ENCODE measurements at regions not wholly inside any gene's neighbourhood (a gene's known extent, or its start where the extent isn't known, plus 50 kb on each side); places are given as distances from the start of the nearest gene placed in this dataset.

GRCh38 chr21:19712441-19712840, 1285.8 kb upstream of the NCAM2 start:
- no peak for DNase-seq

DNA sequence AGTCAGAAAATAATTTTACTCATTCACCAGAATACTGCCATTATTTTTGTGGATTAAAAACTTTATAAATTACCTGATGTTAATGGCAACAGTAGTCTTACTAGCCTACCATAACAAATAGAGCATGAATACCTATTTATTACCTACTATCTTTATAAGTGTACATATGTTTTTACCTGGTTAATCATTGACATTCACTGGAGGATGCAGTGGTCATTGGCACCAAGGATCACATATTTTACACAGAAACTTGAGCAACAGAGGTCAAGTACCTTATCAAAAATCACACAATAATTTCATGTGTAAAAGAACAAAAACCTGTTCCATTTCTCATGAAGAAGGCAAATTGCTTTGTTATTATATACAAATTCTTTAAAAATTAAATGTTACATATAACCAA, 1284.9 kb upstream of the NCAM2 start:
- no peak for DNase-seq

GRCh38 chr21:19724081-19724480, 1274.1 kb upstream of the NCAM2 start:
- DNase-seq, result no peak

- DNase-seq, result no peak
These were observed 1267.0 kb upstream of the NCAM2 start for GRCh38 chr21:19731251-19731650.

GRCh38 chr21:19759836-19760235, 1238.4 kb upstream of the NCAM2 start:
- DNase-seq, result no peak

DNA sequence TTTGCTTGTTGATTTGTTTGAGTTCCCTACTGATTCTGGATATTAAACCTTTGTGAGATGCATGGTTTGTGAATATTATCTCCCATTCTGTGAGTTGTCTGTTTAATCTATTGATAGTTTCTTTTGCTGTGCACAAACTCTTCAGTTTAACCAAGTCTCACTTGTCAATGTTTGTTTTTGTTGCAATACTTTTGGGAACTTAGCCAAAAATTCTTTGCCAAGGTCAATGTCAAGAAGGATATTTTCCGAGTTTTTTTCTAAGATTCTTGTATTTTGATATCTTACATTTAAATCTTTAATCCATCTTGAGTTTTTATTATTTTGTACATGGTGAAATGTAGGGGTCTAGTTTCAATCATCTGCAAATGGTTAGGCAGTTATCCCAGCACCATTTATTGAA, 1230.7 kb upstream of the NCAM2 start:
- DNase-seq, result no peak

GRCh38 chr21:19771881-19772280, 1226.3 kb upstream of the NCAM2 start:
- DNase-seq, result no peak

DNA sequence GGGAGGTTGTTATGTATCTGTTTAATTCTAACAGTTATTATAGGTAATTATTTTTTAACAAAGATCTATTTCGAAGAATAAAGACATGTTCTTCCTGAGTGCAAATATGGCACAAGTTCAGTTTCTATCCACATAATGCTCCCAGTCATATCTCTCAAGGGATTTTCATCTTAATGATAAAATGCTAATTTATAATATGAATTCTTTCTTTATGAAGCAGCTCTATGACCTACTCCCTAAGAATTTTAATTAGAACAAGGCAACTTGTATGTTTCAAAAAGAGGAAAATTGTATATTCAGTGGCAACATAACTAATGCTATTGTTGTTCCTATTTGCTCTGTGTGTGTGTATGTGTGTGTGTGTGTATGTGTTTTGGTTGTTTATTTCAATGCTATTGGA, 1222.1 kb upstream of the NCAM2 start:
- no peak for DNase-seq

DNA sequence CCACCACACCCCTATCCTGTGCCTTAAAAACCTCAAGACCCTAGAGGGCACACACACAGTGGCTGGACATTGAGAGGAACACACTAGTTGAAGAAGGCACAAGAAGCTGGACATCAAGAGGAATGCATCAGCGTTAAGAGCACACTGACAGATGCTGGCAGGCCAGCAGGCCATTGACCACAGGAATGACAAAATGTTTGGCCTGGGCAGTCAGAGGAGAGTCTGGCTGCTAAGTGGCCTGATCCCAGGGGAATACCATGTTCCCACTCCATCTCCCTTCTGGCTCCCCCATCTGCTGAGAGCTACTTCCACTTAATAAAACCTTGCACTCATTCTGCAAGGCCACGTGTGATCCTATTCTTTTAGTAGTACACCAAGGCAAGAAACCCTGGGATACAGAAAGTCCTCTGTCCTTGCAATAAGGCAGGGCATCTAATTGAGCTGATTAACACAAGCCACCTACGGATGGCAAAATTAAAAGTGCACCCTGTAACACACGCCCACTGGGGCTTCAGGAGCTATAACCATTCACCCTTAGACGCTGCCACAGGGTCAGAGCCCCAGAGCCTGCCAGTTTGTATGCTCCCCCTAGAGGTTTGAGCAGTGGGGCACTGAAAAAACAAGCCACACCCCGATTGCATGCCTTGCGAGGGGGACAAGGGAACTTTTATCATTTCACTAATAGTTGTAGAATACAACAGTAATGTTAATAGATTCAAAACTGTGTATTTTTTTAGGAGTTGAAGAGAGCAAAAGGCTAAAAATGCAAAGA, 1216.1 kb upstream of the NCAM2 start:
- no peak for DNase-seq

- no peak for DNase-seq
These were observed 1212.3 kb upstream of the NCAM2 start for GRCh38 chr21:19785941-19786340.

- DNase-seq, result no peak
These were observed 1206.2 kb upstream of the NCAM2 start for GRCh38 chr21:19792004-19792403.

DNA sequence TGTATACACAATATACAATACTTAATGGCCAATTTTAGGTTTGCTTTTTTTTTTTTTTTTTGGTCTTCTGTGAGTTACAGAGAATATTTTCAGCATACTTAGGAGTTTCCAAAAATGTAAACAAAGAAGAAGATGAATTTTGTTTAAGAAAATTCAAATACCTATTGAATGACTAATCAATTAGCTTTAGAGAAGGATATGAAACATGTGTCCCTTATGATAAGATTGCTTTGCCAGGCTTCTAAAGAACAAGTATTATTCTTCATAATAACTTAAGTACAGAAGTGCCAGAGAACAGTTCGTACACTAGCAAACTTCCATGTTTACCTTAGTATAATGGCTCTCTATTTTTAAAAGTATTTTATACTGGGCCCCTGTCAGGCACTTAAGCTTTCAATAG, 1191.0 kb upstream of the NCAM2 start:
- DNase-seq, result no peak

DNA sequence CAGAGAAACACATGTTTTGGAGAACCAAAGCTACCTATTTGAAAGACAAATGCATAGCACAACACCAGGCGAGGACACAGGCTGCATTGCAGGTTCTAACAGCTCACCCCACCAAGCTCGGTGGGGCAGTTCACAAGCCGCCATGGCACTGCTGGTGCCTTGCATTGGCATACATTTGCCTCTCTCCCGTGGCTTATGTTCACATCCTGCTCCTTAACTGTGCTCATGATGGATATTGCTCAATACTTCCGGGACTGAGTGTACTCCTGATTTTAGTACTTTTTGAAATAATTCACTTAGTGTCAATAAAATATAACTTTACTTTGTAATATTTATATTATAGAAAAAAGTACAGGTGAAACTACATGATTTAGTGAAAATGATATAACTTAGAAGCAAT, 1187.4 kb upstream of the NCAM2 start:
- DNase-seq, result no peak

DNA sequence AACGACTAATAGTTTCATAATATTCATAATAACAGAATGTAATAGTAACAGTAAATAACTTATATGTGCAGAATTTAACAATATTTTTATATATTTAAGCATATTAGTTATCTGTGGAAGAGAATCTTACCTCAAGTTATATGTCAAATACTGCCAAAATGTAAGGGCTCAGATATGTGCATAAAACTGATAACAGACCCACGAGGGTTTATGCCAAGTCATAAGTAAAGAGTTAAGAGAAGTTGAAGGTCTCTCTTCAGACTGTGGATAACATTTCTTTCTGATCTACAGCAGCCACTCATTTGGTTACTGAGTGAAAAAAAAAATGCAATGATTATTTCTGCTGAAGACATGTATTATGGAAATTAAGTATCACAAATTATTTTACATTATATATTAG, 1167.8 kb upstream of the NCAM2 start:
- no peak for DNase-seq

GRCh38 chr21:19832551-19832950, 1165.7 kb upstream of the NCAM2 start:
- DNase-seq, result no peak

GRCh38 chr21:19833082-19833481, 1165.1 kb upstream of the NCAM2 start:
- no peak for DNase-seq

DNA sequence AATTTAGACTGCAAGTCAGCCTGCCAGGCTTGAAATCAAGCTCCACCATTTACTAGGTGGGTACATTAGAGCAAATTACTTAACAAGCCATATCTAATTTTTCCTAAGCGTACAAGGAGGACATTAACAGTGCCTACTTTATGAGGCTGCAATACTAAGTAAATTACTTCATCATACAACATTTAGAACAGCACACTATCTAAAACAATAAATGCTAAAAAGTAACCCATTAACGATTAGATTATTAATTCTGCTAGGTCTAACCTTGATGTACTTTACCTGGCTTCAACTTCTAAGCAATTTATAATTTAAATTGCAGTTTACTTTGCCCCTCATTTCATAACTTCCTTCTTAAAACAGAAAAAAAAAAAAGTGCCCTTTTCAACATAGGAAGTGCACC, 1155.6 kb upstream of the NCAM2 start:
- no peak for DNase-seq

DNA sequence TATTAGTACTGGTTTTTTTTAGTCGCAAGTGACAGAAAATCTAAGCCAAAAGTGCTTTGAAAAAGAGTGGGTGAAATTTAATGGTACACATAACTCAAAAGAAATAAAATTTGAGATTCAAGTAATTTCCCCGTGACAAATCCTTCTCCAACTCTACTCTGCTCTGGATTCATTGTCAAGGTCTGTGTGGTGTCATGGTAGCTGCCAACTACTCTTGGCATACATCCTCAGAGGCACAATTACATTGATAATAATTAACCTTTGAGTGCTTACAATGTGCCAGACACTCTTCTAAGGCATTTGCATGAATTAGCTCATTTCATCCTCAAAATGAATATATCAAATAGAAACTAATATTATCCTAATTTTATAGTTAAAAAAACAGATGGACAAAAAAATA, 1153.9 kb upstream of the NCAM2 start:
- no peak for DNase-seq

GRCh38 chr21:19850157-19850556, 1148.1 kb upstream of the NCAM2 start:
- DNase-seq, result no peak

DNA sequence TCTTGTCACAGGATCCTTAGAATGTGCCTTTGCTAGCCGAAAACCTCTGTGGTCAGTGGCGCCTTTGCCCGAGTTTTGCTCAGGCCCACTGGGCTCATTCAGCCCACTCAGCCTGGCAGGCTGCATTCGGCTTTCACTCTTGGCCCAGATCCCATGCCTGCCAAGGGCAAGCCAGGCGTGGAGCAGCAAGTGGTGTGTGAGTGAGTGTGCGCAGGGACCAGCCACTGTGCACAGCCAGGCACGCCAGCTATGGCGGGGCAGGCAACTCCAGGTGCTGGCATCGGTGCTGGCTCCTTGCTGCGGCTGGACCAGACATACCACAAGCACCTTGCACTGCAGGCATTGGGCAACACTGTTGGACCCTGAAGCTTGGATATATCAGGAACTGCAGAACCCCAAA, 1145.1 kb upstream of the NCAM2 start:
- no peak for DNase-seq

GRCh38 chr21:19853709-19854575, 1144.3 kb upstream of the NCAM2 start:
- no peak for DNase-seq

DNA sequence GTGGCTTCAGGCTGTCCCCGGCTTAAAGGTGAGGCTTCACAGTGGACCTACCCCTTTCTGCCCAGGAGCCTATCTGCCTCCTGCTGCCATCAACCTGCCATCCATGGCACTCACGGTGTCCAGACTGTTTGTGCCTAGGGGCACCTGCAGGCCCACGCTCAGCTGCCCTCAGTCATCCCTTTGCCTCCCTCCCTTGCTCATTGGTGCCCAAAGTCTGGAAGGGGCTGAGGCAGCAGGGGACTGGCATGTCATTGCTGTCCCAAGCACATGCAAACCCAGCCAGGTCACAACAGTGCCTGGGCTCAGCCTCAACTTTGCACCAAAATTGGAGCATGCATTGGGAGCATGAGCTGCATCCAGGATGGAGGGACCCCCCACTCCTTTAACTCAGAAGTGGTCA, 1142.7 kb upstream of the NCAM2 start:
- DNase-seq, result no peak

GRCh38 chr21:19864476-19864875, 1133.7 kb upstream of the NCAM2 start:
- no peak for DNase-seq

- no peak for DNase-seq
These were observed 1127.5 kb upstream of the NCAM2 start for GRCh38 chr21:19870682-19871081.

Data from suppressor macrophage treated with lipopolysaccharide for 1 hour (primary cell).